ENCODE measurements at regions not wholly inside any gene's neighbourhood (a gene's known extent, or its start where the extent isn't known, plus 50 kb on each side); places are given as distances from the start of the nearest gene placed in this dataset.
"Not testable (repeated sequence)": the region's sequence is repeated elsewhere in the genome, so short reads cannot be mapped to it uniquely, and the experiment has no call there.

- Mint-ChIP-seq H3K4me3 (ENCODE audit: unreplicated experiment) (no peak overlapping the region), H3K9me3 (ENCODE audit: unreplicated experiment) (peaks cover 8% of the 10 kb centered on the region), H3K36me3 (ENCODE audit: insufficient read depth, unreplicated experiment) (peaks cover 7% of the 10 kb centered on the region), H3K27ac (ENCODE audit: low read depth, unreplicated experiment) (no peak overlapping the region), H3K4me1 (ENCODE audit: insufficient read depth, unreplicated experiment) (no peaks in the 10 kb centered on the region), H3K27me3 (ENCODE audit: insufficient read depth, unreplicated experiment) (no peaks in the 10 kb centered on the region)
- no TSS peak for BruUV-seq (replicated peaks)
- ChIA-PET CTCF (no interaction called here), POLR2A (no interaction called here)
- TF ChIP-seq CTCF (IDR thresholded peaks at IDR 0.05; ENCODE audit: unreplicated experiment), result no peak
- no peak for DNase-seq (ENCODE audit: unreplicated experiment)
- intact Hi-C loops (cut with micrococcal nuclease), result no loop called here
These were observed 143.5 kb downstream of the TPBG start for GRCh38 chr6:82507112-82507511.

- peaks cover 7% of the 10 kb centered on the region for H3K36me3 Mint-ChIP-seq (ENCODE audit: insufficient read depth, unreplicated experiment)
- no peak for DNase-seq (ENCODE audit: unreplicated experiment)
- no peaks in the 10 kb centered on the region for H3K4me1 Mint-ChIP-seq (ENCODE audit: insufficient read depth, unreplicated experiment)
- TF ChIP-seq CTCF (IDR thresholded peaks at IDR 0.05; ENCODE audit: unreplicated experiment), result no peak
- H3K27ac Mint-ChIP-seq (ENCODE audit: low read depth, unreplicated experiment), result no peak overlapping the region
- ChIA-PET CTCF (interaction anchor here (0.6 to 1.0 kb wide), 3 partner anchors 10 to 554 kb away, joined by 3 read pairs; partner anchors contain the start of gene UBE3D), POLR2A (no interaction called here)
- no peaks in the 10 kb centered on the region for H3K27me3 Mint-ChIP-seq (ENCODE audit: insufficient read depth, unreplicated experiment)
- intact Hi-C loops (cut with micrococcal nuclease), result no loop called here
- H3K9me3 Mint-ChIP-seq (ENCODE audit: unreplicated experiment), result peaks cover 31% of the 10 kb centered on the region
- BruUV-seq (replicated peaks), result no TSS peak
- H3K4me3 Mint-ChIP-seq (ENCODE audit: unreplicated experiment), result no peak overlapping the region
These were observed 147.9 kb downstream of the TPBG start for GRCh38 chr6:82511546-82511945.

- intact Hi-C loops (cut with micrococcal nuclease); H3K27ac Mint-ChIP-seq (ENCODE audit: low read depth, unreplicated experiment); CTCF ChIA-PET; POLR2A ChIA-PET; H3K36me3 Mint-ChIP-seq (ENCODE audit: insufficient read depth, unreplicated experiment); H3K4me1 Mint-ChIP-seq (ENCODE audit: insufficient read depth, unreplicated experiment); DNase-seq (ENCODE audit: unreplicated experiment); H3K27me3 Mint-ChIP-seq (ENCODE audit: insufficient read depth, unreplicated experiment); H3K4me3 Mint-ChIP-seq (ENCODE audit: unreplicated experiment); BruUV-seq (replicated peaks): not testable (repeated sequence)
- peaks cover 24% of the 10 kb centered on the region for H3K9me3 Mint-ChIP-seq (ENCODE audit: unreplicated experiment)
These were observed 154.3 kb downstream of the TPBG start for GRCh38 chr6:82517896-82518295.

- no TSS peak for BruUV-seq (replicated peaks)
These were observed 157.8 kb downstream of the TPBG start for GRCh38 chr6:82521369-82521768.

More at GRCh38 chr6:82521369-82521768, 157.8 kb downstream of the TPBG start:
- no peaks in the 10 kb centered on the region for H3K27me3 Mint-ChIP-seq (ENCODE audit: insufficient read depth, unreplicated experiment)
- no peak overlapping the region for H3K4me3 Mint-ChIP-seq (ENCODE audit: unreplicated experiment)
- POLR2A ChIA-PET, result no interaction called here
- no peaks in the 10 kb centered on the region for H3K4me1 Mint-ChIP-seq (ENCODE audit: insufficient read depth, unreplicated experiment)
- no peaks in the 10 kb centered on the region for H3K9me3 Mint-ChIP-seq (ENCODE audit: unreplicated experiment)
- H3K27ac Mint-ChIP-seq (ENCODE audit: low read depth, unreplicated experiment), result no peak overlapping the region
- no peaks in the 10 kb centered on the region for H3K36me3 Mint-ChIP-seq (ENCODE audit: insufficient read depth, unreplicated experiment)
- intact Hi-C loops (cut with micrococcal nuclease), result no loop called here
- CTCF ChIA-PET, result no interaction called here
- TF ChIP-seq CTCF (IDR thresholded peaks at IDR 0.05; ENCODE audit: unreplicated experiment), result no peak
- DNase-seq (ENCODE audit: unreplicated experiment), result peak; percentile 17
